ENCODE measurements at regions not wholly inside any gene's neighbourhood (a gene's known extent, or its start where the extent isn't known, plus 50 kb on each side); places are given as distances from the start of the nearest gene placed in this dataset.

DNA sequence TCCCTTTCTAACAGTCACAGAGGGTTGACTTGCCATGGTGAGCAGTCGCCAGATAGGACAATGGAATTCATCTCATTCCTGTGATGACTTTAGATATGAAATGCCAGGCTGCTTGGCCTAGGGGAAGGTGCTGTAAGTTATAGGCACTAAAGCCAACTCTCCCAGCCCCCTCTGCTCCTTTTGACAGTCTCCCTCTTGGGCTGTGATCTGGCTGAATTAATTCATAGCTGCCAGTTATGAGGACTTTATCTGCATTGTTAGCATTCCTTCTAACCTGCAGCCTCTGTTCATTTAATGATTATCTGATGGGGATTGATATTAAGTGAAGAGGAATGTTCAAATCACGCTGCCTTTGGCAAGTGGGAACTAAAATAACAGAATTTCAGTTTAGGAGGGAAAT is 427.1 kb upstream of the RASGRP1 start:
- DNase-seq (ENCODE audit: low read depth, low spot score): no peak
- TF ChIP-seq, protein P1, sequence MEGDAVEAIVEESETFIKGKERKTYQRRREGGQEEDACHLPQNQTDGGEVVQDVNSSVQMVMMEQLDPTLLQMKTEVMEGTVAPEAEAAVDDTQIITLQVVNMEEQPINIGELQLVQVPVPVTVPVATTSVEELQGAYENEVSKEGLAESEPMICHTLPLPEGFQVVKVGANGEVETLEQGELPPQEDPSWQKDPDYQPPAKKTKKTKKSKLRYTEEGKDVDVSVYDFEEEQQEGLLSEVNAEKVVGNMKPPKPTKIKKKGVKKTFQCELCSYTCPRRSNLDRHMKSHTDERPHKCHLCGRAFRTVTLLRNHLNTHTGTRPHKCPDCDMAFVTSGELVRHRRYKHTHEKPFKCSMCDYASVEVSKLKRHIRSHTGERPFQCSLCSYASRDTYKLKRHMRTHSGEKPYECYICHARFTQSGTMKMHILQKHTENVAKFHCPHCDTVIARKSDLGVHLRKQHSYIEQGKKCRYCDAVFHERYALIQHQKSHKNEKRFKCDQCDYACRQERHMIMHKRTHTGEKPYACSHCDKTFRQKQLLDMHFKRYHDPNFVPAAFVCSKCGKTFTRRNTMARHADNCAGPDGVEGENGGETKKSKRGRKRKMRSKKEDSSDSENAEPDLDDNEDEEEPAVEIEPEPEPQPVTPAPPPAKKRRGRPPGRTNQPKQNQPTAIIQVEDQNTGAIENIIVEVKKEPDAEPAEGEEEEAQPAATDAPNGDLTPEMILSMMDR (IDR thresholded peaks at IDR 0.05; ENCODE audit: low read depth, low read length): no peak
- in situ Hi-C loops (cut with HindIII; ENCODE audit: low sequenced_read_pairs): no loop called here
- H3K4me3 ChIP-seq (ENCODE audit: low read depth, low read length): no peak overlapping the region

DNA sequence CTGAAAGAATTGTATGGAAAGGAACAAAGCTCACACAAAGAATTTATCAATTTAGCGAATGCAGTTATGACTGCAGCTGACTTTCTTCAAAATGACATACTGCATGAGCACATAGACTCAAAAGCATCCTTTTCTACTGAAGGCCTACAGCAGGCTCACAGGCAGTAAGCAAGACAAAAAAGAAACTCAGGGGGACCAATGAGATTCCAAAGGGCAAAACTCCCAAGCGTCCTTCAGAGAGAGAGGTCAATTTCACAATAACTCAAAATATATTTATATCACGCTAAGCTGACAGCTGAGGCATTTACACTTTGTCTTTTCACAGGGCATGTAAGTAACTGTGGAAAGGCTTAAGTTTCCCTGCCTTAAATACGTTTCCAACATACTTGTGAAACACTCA is 427.9 kb upstream of the RASGRP1 start:
- no peak overlapping the region for H3K4me3 ChIP-seq (ENCODE audit: low read depth, low read length)
- DNase-seq (ENCODE audit: low read depth, low spot score): no peak
- in situ Hi-C loops (cut with HindIII; ENCODE audit: low sequenced_read_pairs): no loop called here
- TF ChIP-seq, protein P1 (IDR thresholded peaks at IDR 0.05; ENCODE audit: low read depth, low read length): no peak

DNA sequence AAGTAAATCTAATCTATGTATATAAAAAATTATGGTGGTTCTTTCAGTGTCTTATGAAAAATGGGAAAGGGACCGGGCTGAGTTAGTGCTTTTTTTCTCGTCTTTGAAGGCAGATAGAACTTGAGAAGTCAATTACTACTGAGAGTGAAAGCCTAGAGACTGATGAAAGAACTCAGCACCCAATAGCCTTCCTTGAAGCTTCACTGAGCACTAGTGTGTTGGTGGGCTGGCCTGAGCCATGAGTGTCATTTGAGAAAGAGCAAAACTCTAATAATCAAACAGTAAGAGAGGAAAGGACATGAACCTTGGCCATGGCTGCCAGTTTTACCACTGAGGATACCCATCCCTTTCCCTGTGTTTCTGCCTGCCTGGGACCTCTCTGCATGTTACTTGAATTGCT is 428.3 kb upstream of the RASGRP1 start:
- no peak for DNase-seq (ENCODE audit: low read depth, low spot score)
- in situ Hi-C loops (cut with HindIII; ENCODE audit: low sequenced_read_pairs): no loop called here
- no peak overlapping the region for H3K4me3 ChIP-seq (ENCODE audit: low read depth, low read length)
- TF ChIP-seq, protein P1 (IDR thresholded peaks at IDR 0.05; ENCODE audit: low read depth, low read length): no peak

DNA sequence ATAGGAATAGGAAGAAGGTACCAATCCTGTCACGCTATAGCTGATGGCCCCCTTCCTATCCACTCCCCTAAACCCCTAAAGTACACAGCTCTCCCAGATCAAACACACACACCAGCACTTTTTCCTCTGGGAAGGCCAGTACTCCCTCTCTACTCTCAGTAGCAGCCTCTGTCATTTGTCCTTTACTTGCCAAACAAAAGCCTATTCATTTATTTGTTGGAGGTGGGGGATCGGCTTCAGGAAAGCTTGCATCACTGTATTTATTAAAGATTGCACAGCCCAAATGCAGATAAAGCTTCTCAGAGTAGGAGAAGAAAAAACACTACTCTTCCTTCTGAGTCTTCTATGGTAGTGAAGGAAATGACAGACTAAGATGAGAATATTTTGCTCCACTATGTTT is 429.7 kb upstream of the RASGRP1 start:
- in situ Hi-C loops (cut with HindIII; ENCODE audit: low sequenced_read_pairs): no loop called here
- H3K4me3 ChIP-seq (ENCODE audit: low read depth, low read length): no peak overlapping the region
- DNase-seq (ENCODE audit: low read depth, low spot score): no peak
- TF ChIP-seq, protein P1 (IDR thresholded peaks at IDR 0.05; ENCODE audit: low read depth, low read length): no peak

DNA sequence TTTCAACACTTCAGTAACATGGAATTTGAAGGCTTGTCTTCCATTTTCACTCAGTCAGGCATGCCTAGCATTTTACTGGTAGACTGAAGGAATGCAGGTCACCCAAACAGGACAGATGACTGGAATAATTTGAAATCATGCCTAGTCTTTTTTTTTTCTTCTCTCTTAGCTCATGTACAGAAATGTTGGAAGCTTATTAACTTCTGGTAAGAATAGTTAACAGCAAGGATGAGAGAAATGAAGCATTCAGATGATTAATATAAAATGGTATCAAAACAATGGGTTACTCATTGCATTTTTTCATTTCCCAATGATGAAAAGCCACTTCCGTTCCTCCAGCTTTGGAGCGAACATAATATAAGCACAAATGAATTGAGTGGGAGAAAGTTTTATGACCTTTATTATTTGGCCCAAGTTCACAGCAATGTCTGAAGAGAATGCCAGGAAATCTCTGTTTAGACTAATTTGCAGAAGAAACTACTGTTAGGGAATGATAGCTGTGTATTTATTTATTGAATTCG is 431.6 kb upstream of the RASGRP1 start:
- TF ChIP-seq, protein P1 (IDR thresholded peaks at IDR 0.05; ENCODE audit: low read depth, low read length): no peak
- in situ Hi-C loops (cut with HindIII; ENCODE audit: low sequenced_read_pairs): no loop called here
- H3K4me3 ChIP-seq (ENCODE audit: low read depth, low read length): no peak overlapping the region
- DNase-seq (ENCODE audit: low read depth, low spot score): peak; percentile 91

DNA sequence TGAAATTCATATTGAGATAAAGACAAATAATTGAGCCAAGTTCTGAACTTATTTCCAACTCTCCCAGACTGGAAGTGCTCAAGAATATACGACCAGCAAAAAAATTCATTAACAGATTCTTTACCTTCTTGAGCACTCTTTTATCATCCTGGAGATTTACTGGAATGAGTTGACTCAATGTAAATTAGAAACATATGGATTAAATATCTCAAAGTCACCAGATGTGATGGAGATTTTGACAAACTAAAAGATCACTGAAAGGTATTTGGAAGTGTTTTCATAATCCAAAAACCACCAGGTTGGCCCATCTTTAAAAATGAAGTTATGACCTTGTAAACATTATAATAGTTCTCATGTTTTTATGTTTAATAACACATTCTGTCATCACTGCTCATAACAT is 433.2 kb upstream of the RASGRP1 start:
- in situ Hi-C loops (cut with HindIII; ENCODE audit: low sequenced_read_pairs): no loop called here
- H3K4me3 ChIP-seq (ENCODE audit: low read depth, low read length): no peak overlapping the region
- TF ChIP-seq, protein P1 (IDR thresholded peaks at IDR 0.05; ENCODE audit: low read depth, low read length): no peak
- DNase-seq (ENCODE audit: low read depth, low spot score): no peak

Data from astrocyte of the spinal cord (primary cell).